ENCODE measurements at regions not wholly inside any gene's neighbourhood (a gene's known extent, or its start where the extent isn't known, plus 50 kb on each side); places are given as distances from the start of the nearest gene placed in this dataset.

GRCh38 chr12:89098441-89099112 is 253.7 kb downstream of the DUSP6 start:
- no peak for ATAC-seq

GRCh38 chr12:89092297-89092696 is 260.0 kb downstream of the DUSP6 start:
- no peak for DNase-seq
- ATAC-seq, result peak; percentile 84

More at GRCh38 chr12:89098441-89099112, 253.7 kb downstream of the DUSP6 start:
- DNase-seq, result no peak

- no peak for DNase-seq
- no peak for ATAC-seq
These were observed 260.9 kb downstream of the DUSP6 start for GRCh38 chr12:89091293-89091841.

- ATAC-seq (no peak), DNase-seq (no peak)
These were observed 263.0 kb downstream of the DUSP6 start for GRCh38 chr12:89089264-89089663.

- ATAC-seq (no peak), DNase-seq (no peak)
These were observed 264.4 kb downstream of the DUSP6 start for GRCh38 chr12:89087876-89088275.

- no peak for DNase-seq
These were observed 265.0 kb downstream of the DUSP6 start for GRCh38 chr12:89087149-89087825.

GRCh38 chr12:89085421-89085820 is 266.9 kb downstream of the DUSP6 start:
- DNase-seq, result no peak
- ATAC-seq, result no peak

More at GRCh38 chr12:89087149-89087825, 265.0 kb downstream of the DUSP6 start:
- no peak for ATAC-seq

- DNase-seq (no peak), ATAC-seq (no peak)
These were observed 267.6 kb downstream of the DUSP6 start for GRCh38 chr12:89084751-89085150.

GRCh38 chr12:89083491-89083890 is 268.8 kb downstream of the DUSP6 start:
- no peak for ATAC-seq
- DNase-seq, result no peak

- DNase-seq (no peak), ATAC-seq (no peak)
These were observed 269.9 kb downstream of the DUSP6 start for GRCh38 chr12:89082370-89082753.

- DNase-seq, result no peak
- ATAC-seq, result no peak
These were observed 270.5 kb downstream of the DUSP6 start for GRCh38 chr12:89081719-89082369.

- no peak for ATAC-seq
- no peak for DNase-seq
These were observed 271.4 kb downstream of the DUSP6 start for GRCh38 chr12:89080793-89081465.

GRCh38 chr12:89075880-89076540 is 276.3 kb downstream of the DUSP6 start:
- ATAC-seq, result no peak
- DNase-seq, result no peak

GRCh38 chr12:89073659-89074058 is 278.6 kb downstream of the DUSP6 start:
- no peak for ATAC-seq
- no peak for DNase-seq

GRCh38 chr12:89073027-89073398 is 279.3 kb downstream of the DUSP6 start:
- DNase-seq (no peak), ATAC-seq (no peak)

GRCh38 chr12:89072294-89073026 is 279.8 kb downstream of the DUSP6 start:
- no peak for DNase-seq
- ATAC-seq, result peak; percentile 86

- peak; percentile 71 for ATAC-seq
These were observed 281.7 kb downstream of the DUSP6 start for GRCh38 chr12:89070603-89071002.

GRCh38 chr12:89069431-89069830 is 282.9 kb downstream of the DUSP6 start:
- DNase-seq (no peak), ATAC-seq (no peak)

More at GRCh38 chr12:89070603-89071002, 281.7 kb downstream of the DUSP6 start:
- DNase-seq, result no peak

GRCh38 chr12:89067421-89068187 is 284.7 kb downstream of the DUSP6 start:
- DNase-seq (no peak), ATAC-seq (peak; percentile 2)

GRCh38 chr12:89064780-89065179 is 287.5 kb downstream of the DUSP6 start:
- ATAC-seq (peak; percentile 94), DNase-seq (no peak)
